MM.1S (cell line): ENCODE measurements at regions not wholly inside any gene's neighbourhood (a gene's known extent, or its start where the extent isn't known, plus 50 kb on each side); places are given as distances from the start of the nearest gene placed in this dataset.

Experiments
- CTCF ChIP-seq: fragments of 300-600 bp; sonication (generic); IDR thresholded peaks from 2 replicates; pipeline ENCODE4 v1.5.1; 2016; ENCODE audit warnings: antibody characterized with exemption, low read length, mixed read lengths
- EZH2 ChIP-seq: fragments of 300-600 bp; sonication (generic); optimal IDR thresholded peaks from 2 replicates; pipeline ENCODE3; 2017; ENCODE audit warnings: low read depth, mild to moderate bottlenecking, antibody characterized with exemption, low read length, mixed read lengths

GRCh38 chr7:156238366-156239133, 402.0 kb upstream of the RNF32 start:
- TF ChIP-seq CTCF (no peak), EZH2 (no peak)
